ENCODE measurements at regions not wholly inside any gene's neighbourhood (a gene's known extent, or its start where the extent isn't known, plus 50 kb on each side); places are given as distances from the start of the nearest gene placed in this dataset.
A peak's percentile ranks its signal among the peaks of the same experiment; 100 is the strongest.

DNA sequence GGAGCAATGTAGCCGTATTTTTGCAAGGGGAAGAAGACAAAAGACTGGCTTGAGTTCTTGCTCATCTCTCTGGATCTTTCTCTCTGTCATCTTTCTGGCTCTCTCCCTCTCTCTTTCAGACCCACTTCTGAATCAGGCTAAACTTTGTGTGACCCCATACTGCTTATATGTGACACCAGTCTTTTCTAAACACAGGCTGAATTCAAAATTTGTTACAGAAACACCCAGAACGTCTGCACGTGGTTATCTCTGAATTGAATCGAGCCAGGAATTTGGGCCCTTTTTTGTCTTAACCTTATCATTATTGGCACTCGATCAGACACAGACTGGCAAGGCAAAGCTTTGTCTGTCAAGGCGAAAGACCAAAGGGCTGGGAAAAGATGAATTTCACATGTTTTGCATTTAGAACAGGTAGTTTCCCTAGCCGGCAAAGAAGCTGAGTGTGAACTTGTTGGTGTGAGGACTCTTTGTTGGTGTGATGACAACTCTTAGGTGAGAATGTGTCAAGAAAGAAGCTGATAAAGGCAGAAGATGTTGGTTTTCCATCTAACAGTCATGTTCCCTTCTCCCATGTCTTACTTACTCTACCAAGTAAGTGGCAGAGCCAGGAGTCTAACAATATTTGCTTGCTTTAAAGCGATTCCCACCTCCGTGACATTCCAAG, 150.2 kb upstream of the RFLNA start:
- Histone ChIP-seq H3K27ac (ENCODE audit: low read depth, low read length, poor library complexity, severe bottlenecking) (no peak overlapping the region), H3K9me3 (ENCODE audit: low read length) (no peaks in the 10 kb centered on the region), H4K20me1 (ENCODE audit: insufficient read depth, low read length) (no peaks in the 10 kb centered on the region), H3K4me2 (ENCODE audit: low read length) (no peak overlapping the region), H3K36me3 (ENCODE audit: insufficient read depth, low read length) (no peaks in the 10 kb centered on the region), H3K9me2 (ENCODE audit: insufficient read depth, low read length) (no peaks in the 10 kb centered on the region), H3K4me3 (ENCODE audit: low read depth, low read length, poor library complexity, severe bottlenecking) (no peak overlapping the region), H3K4me1 (ENCODE audit: insufficient read depth, low read length, poor library complexity, severe bottlenecking) (peaks cover 10% of the 10 kb centered on the region), H2AFZ (ENCODE audit: low read length) (no peak overlapping the region), H3K79me2 (ENCODE audit: insufficient read depth, low read depth, low read length) (no peaks in the 10 kb centered on the region)
- no peak for DNase-seq (ENCODE audit: low spot score)
- intact Hi-C loops (cut with micrococcal nuclease; ENCODE audit: unreplicated experiment): no loop called here
- no TSS peak for BruUV-seq (replicated peaks)
- ChIA-PET POLR2A (no interaction called here), CTCF (ENCODE audit: unreplicated experiment) (no interaction called here)
- no peak for TF ChIP-seq EZH2phosphoT487 (IDR thresholded peaks at IDR 0.05; ENCODE audit: borderline replicate concordance, low read depth, low read length)
- TF ChIP-seq, protein P1, sequence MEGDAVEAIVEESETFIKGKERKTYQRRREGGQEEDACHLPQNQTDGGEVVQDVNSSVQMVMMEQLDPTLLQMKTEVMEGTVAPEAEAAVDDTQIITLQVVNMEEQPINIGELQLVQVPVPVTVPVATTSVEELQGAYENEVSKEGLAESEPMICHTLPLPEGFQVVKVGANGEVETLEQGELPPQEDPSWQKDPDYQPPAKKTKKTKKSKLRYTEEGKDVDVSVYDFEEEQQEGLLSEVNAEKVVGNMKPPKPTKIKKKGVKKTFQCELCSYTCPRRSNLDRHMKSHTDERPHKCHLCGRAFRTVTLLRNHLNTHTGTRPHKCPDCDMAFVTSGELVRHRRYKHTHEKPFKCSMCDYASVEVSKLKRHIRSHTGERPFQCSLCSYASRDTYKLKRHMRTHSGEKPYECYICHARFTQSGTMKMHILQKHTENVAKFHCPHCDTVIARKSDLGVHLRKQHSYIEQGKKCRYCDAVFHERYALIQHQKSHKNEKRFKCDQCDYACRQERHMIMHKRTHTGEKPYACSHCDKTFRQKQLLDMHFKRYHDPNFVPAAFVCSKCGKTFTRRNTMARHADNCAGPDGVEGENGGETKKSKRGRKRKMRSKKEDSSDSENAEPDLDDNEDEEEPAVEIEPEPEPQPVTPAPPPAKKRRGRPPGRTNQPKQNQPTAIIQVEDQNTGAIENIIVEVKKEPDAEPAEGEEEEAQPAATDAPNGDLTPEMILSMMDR (conservative IDR thresholded peaks at IDR 0.05; ENCODE audit: low read length): no peak

DNA sequence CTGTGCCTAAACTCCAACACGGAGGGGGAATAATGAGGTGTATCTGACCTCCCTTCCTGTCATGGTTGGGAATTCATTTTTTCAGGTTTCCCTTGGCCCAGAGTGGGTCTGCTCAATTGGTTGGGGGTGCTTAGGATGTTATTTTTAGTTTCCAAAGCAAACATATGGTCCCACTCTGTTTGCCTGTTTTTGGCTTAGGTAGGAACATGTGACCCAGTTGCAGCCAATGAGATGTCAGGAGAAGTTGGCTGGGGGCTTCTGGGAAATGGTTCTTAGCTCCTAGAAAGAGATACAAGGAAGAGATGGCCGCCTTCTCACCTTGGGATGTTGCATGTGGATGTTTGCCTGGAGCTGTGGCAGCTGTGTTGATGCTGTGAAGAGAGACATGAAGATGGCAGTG, 147.9 kb upstream of the RFLNA start:
- no peak for TF ChIP-seq EZH2phosphoT487 (IDR thresholded peaks at IDR 0.05; ENCODE audit: borderline replicate concordance, low read depth, low read length)
- TF ChIP-seq, protein P1 (conservative IDR thresholded peaks at IDR 0.05; ENCODE audit: low read length): no peak
- Histone ChIP-seq H3K9me3 (ENCODE audit: low read length) (no peaks in the 10 kb centered on the region), H3K4me1 (ENCODE audit: insufficient read depth, low read length, poor library complexity, severe bottlenecking) (peaks cover 10% of the 10 kb centered on the region), H3K79me2 (ENCODE audit: insufficient read depth, low read depth, low read length) (no peaks in the 10 kb centered on the region), H3K27ac (ENCODE audit: low read depth, low read length, poor library complexity, severe bottlenecking) (no peak overlapping the region), H3K4me3 (ENCODE audit: low read depth, low read length, poor library complexity, severe bottlenecking) (no peak overlapping the region), H3K9me2 (ENCODE audit: insufficient read depth, low read length) (no peaks in the 10 kb centered on the region), H4K20me1 (ENCODE audit: insufficient read depth, low read length) (no peaks in the 10 kb centered on the region), H3K36me3 (ENCODE audit: insufficient read depth, low read length) (no peaks in the 10 kb centered on the region), H3K4me2 (ENCODE audit: low read length) (peak overlapping the region; percentile 31; the same call in 1 of the 2 replicates), H2AFZ (ENCODE audit: low read length) (peak overlapping the region; percentile 69)
- POLR2A ChIA-PET: no interaction called here
- no peak for DNase-seq (ENCODE audit: low spot score)
- intact Hi-C loops (cut with micrococcal nuclease; ENCODE audit: unreplicated experiment): no loop called here
- CTCF ChIA-PET (ENCODE audit: unreplicated experiment): no interaction called here
- no TSS peak for BruUV-seq (replicated peaks)

DNA sequence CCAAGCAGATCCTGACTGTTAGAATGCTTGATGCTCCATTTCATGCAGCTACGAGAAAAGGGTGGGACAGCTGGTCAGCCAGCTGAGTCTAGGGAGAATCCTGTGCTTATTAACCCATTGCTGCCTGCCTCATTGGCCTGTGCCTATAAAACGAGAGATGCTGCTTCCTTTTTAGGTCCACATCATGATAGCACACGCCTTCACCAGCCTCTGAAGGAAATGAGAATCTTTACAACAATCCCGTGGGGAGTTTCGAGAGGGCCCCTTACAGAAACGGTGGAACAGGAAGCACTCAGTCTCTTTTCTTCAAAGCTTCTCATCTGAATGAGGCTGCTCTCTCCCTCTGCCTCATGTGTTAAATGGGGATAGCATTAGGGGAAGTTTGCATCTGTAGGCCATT, 147.3 kb upstream of the RFLNA start:
- Histone ChIP-seq H3K27ac (ENCODE audit: low read depth, low read length, poor library complexity, severe bottlenecking) (no peak overlapping the region), H2AFZ (ENCODE audit: low read length) (peak overlapping the region; percentile 69), H3K36me3 (ENCODE audit: insufficient read depth, low read length) (no peaks in the 10 kb centered on the region), H3K79me2 (ENCODE audit: insufficient read depth, low read depth, low read length) (no peaks in the 10 kb centered on the region), H3K4me3 (ENCODE audit: low read depth, low read length, poor library complexity, severe bottlenecking) (no peak overlapping the region), H3K9me3 (ENCODE audit: low read length) (no peaks in the 10 kb centered on the region), H4K20me1 (ENCODE audit: insufficient read depth, low read length) (no peaks in the 10 kb centered on the region), H3K4me2 (ENCODE audit: low read length) (peak overlapping the region; percentile 31), H3K4me1 (ENCODE audit: insufficient read depth, low read length, poor library complexity, severe bottlenecking) (peaks cover 10% of the 10 kb centered on the region), H3K9me2 (ENCODE audit: insufficient read depth, low read length) (no peaks in the 10 kb centered on the region)
- no TSS peak for BruUV-seq (replicated peaks)
- ChIA-PET CTCF (ENCODE audit: unreplicated experiment) (no interaction called here), POLR2A (interaction anchor here (0.6 kb wide), 1 partner anchor 105 kb away, joined by 4 read pairs; no protein-coding TSS in a partner anchor)
- TF ChIP-seq, protein P1 (conservative IDR thresholded peaks at IDR 0.05; ENCODE audit: low read length): no peak
- no peak for TF ChIP-seq EZH2phosphoT487 (IDR thresholded peaks at IDR 0.05; ENCODE audit: borderline replicate concordance, low read depth, low read length)
- intact Hi-C loops (cut with micrococcal nuclease; ENCODE audit: unreplicated experiment): no loop called here
- DNase-seq (ENCODE audit: low spot score): peak; percentile 30
